HG02571 (cell line): ENCODE measurements at regions not wholly inside any gene's neighbourhood (a gene's known extent, or its start where the extent isn't known, plus 50 kb on each side); places are given as distances from the start of the nearest gene placed in this dataset.

Experiments
- ATAC-seq: cut with Tn5 transposase; IDR thresholded peaks from one replicate; pipeline ENCODE4 v1.9.1; 2021; ENCODE audit warnings: mild to moderate bottlenecking, moderate library complexity; ENCODE audit not compliant: unreplicated experiment

DNA sequence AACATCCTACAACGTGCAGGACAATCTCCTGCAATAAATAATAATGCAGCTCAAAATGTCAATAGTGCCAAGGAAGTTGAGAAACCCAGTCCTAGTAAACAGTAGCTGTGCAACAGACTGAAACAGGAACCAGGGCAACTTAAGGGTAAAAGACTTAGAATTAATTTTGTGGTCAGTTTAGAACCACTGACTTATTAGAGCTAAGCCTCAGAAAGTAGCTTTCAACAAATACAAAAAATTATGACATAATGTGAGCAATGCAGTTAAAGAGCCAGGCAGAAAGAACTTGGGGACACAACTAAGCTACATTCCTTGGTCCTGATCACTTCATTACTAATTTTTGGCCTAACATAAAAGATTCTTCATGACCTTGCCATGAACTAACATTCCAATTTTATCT is 195.4 kb downstream of the MACC1 start:
- ATAC-seq, result peak; percentile 65

- ATAC-seq, result no peak
Observed at GRCh38 chr7:20021066-20021465, 196.1 kb downstream of the MACC1 start.

DNA sequence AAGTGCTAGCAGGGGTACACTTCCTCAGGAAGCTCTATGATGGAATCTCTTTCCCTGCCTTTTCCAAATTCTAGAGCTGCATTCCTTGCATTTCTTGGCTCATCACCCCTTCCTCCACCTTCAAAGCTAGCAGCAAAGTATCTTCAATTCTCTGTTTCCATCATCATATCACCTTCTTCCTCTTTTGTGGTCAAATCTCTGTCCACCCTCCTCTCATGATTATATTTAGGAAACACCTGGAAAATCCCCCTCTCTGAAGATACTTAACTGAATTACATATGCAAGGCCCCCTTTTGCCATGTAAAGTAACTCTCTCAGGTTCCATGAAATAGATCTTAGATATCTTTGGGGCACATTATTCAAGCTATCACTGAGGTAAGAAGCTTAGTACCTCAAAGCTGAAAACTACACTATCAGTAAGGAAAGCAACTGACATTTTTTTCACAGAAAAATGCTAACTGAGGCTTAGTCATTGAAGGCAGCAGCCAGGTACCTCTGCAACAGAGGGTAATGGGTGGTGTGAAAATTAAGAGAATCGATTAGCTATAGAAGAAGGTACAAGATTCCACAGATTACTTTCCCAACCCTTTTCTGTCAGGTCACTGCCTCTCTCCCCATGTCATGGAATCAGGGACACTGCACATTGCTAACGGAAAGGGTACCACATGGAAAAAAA is 197.3 kb downstream of the MACC1 start:
- no peak for ATAC-seq

DNA sequence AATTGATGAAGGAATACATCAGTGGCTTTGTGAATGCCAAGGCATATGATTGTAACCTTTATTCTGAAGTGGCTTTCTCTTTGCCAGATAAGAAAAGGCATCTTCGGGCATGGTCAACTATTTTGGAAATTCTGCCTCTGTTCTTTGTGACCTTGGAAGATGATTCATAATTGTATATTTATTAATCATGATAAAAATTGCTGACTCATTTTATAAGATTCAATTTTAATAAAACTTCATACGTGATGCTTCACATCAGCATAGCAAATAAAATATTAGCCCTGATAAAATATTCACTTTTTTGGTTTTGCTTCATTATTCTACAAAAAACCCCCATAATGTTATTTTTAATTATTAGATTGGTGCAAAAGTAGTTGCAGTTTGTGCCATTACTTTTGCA is 200.5 kb downstream of the MACC1 start:
- ATAC-seq, result no peak

- ATAC-seq, result no peak
Observed at GRCh38 chr7:20013536-20013935, 203.6 kb downstream of the MACC1 start.

DNA sequence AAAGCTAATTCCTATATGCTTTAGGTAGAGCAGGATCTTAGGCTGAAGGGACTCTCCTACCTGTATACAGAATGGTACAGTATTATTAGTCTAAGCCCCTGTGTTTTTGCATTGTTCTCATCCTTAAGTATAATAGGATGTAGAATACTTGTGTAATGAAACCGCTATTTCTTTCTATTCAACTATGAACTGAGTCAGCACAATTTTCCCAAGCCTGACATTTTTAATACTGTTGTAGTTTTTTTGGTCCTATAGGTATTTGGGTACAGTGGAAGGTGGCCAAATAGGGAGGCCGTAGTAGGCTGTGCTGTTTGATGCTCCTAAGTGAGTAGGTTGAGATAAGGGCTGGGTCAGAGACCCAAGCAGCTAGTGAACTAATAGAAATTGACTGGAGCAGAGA is 205.1 kb downstream of the MACC1 start:
- ATAC-seq, result no peak

GRCh38 chr7:20010877-20011276 is 206.3 kb downstream of the MACC1 start:
- ATAC-seq, result no peak

- ATAC-seq, result no peak
Observed at GRCh38 chr7:20007510-20007909, 209.7 kb downstream of the MACC1 start.

DNA sequence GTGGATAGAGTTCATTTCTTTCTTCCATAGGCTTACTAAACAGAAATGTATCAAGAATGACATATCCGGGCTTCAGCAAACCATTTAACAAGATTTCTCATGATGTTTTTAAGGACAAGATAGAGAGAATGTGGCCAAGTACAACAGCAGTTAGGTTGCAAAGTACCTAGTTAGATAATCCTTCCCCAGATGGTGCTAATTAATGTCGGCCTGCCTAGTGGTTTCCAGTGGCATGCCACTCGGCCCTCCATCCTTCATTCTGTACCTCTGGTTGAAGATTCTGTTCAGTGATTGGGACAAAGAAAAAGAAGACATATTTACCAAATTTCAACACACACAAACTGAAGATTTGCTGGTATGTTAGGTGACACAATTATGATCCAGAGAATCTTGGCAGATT is 212.1 kb downstream of the MACC1 start:
- ATAC-seq, result no peak

DNA sequence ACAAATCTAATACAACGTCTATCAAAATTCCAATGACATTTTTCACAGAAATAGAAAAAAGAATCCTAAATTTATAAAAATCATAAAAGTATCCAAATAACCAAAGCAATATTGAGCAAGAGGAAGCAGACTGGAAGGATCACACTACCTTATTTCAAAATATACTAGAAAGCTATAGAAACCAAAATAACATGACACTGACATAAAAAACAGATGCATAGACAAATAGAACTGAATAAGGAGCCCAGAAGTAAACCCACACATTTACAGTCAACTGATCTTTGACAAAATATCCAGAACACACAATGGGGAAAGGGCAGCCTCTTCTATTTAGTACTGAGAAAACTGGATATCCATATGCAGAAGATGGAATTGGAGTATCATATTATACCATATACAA is 217.5 kb downstream of the MACC1 start:
- no peak for ATAC-seq

DNA sequence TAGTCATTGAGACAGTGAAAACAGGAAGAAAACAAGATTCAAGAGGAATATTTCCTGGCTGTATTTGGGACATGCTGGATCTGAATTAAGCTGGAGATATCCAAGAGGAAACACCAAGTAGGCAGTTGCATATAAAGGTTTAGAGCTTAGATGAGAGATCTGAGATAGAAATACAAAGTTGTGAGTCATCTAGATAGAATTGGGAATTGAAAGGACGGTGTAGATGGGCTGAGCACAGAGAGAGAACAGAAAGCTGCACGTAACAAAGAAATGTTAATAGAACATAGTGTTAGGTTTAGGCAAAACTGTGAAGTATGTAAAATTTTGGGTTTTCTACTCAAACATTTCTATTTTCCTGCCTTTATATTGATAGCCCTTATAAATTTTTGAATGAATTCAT is 218.5 kb upstream of the TMEM196 start:
- ATAC-seq, result no peak

DNA sequence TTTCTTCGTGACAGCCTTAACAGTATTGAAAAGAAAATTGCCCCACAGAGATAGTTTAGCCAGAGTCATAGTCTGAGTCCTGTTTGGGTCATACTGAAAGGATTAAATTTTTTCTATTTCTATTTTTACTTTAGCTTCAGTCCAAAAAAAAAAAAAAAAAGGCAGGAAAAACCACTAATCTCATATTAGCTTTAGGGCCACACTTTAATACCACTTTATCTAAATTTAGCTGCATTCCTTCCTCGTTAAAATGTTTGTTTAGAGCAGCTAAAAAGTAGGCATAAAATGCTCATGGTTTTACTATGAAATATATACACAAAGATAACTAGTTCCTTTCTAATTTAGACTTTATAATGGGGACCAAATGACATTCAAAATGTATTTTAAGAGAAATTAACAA is 216.5 kb upstream of the TMEM196 start:
- no peak for ATAC-seq

DNA sequence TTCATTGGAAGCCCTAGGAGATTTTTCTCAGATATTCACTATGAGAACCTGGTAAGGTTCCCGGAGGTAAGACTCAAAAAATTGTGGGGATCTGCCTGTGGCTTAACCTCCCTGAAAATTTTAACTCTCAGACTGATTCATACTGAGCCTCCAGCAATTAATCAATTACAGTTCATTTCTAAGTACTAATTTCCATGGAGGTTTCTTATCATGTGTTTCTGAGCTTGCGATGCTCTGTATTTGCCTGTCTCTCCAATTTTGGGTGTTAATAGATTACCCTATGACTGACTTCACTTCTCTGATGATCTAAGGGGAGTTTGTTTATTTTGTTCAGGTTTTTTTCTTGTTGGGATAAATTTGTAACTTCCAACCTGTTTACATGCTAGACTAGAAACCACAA is 215.4 kb upstream of the TMEM196 start:
- ATAC-seq, result no peak

DNA sequence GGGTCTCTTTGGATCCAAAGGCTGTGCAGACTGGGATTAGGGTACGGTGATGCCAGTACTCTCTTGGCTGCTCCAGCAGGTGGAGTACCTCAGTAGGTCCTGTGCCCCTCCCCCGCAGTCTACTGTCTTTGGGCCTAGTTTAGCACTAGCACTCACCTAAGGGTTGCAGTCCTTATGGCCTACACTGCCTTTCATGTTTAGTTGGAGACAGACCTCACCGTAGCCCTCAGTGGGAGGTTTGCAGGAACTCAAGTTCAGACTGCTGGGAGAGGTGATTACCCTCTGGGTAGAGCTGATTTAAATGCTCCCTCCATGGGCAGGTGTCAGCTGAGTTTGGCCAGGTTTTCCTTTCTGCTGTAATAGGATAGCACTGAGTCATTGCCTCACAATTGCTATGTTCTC is 210.8 kb upstream of the TMEM196 start:
- ATAC-seq, result no peak

- no peak for ATAC-seq
Observed at GRCh38 chr7:19982841-19983835, 209.7 kb upstream of the TMEM196 start.

- ATAC-seq, result no peak
Observed at GRCh38 chr7:19973581-19973980, 200.2 kb upstream of the TMEM196 start.

DNA sequence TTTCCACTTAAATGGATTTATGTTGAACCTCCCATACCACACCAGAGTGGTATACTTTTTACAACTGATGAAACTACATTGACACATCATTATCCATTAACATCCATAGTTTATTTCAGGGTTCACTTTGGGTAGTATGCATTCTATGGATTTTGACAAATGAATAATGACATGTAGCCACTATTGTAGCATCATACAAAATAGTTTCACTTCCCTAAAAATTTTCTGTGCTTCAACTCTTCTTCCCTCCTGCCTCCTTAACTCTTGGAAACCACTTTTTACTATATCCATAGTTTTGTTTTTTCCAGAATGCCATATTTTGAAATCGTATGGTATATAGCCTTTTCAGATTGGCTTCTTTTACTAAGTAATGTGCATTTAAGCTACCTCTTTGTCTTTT is 199.5 kb upstream of the TMEM196 start:
- ATAC-seq, result no peak

- no peak for ATAC-seq
Observed at GRCh38 chr7:19971956-19972355, 198.5 kb upstream of the TMEM196 start.

- no peak for ATAC-seq
Observed at GRCh38 chr7:19970514-19970913, 197.1 kb upstream of the TMEM196 start.

DNA sequence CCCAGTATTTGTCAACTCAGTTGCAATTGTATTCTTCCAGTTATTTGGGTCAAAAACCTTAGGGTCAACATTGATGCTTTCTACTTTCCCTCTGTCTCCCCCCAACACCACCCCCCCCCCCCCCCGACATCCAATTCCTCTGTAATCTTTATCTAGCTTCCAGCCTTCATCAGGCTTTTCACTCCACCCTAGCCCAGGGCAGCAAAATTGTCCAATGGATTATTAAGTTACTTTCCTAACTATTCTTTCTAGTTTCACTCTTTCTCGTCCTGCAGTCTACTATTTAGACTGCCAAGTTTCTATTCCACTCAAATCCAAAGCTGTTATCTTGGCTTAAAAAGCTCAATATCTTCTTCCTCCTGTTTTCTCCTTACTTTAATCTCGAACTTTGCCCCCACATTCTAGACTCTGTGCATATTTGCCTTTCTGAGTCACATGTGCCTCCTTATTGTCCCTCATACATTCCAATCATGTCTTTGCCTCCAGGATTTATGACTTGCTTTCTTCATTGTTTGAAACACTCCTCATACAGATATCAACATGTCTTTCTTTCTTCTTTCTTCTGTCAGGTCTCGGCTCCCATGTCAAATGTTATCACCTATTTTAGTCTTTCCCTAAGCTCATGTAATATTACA is 196.6 kb upstream of the TMEM196 start:
- ATAC-seq, result no peak

- ATAC-seq, result no peak
Observed at GRCh38 chr7:19964246-19964645, 190.8 kb upstream of the TMEM196 start.

DNA sequence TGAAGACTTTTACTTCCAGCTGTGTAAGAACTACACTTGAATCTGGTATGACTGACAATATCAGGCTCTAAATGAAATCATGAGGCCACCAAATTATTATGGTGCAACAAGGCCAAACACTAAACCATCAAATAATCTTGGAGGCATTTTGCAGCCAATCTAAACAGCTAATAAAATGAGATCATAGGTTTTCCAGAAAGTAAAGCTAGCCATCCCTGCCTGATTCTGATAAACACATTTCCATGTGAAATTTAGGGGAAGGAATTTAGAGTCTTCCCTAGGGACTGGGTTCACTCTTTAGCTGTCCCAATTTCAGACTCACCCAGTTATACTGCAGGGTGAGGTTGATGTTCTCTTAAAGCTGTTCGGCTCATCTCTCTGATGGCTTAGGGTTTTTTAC is 190.3 kb upstream of the TMEM196 start:
- ATAC-seq, result no peak
